WTC11 (cell line): ENCODE measurements at regions not wholly inside any gene's neighbourhood (a gene's known extent, or its start where the extent isn't known, plus 50 kb on each side); places are given as distances from the start of the nearest gene placed in this dataset.

Experiments used
- ATAC-seq: fragments of 200-7000 bp; cut with Tn5 transposase; 2 replicates; pipeline ENCODE4 v1.10.0; 2021; ENCODE audit warnings: mild to moderate bottlenecking, moderate library complexity
- CTCF ChIA-PET: fragments of 300-600 bp; sonication (Branson Sonifier 250); formaldehyde crosslinking; loops from one replicate; lab custom pipeline; 2021; ENCODE audit warnings: antibody characterized with exemption; lab: Charles Lee
- POLR2A ChIA-PET: fragments of 350-600 bp; sonication (Branson Sonifier 250); formaldehyde crosslinking; loops from one replicate; lab custom pipeline; 2021; ENCODE audit warnings: antibody characterized with exemption; lab: Charles Lee
- DNase-seq: peaks from one replicate; pipeline ENCODE4 v3.0.0; 2021; ENCODE audit warnings: low spot score
- H3K27ac Mint-ChIP-seq: 2 replicates; pipeline ENCODE4 v1.8.0; 2021; ENCODE audit warnings: mixed read lengths
- H3K27me3 Mint-ChIP-seq: 2 replicates; pipeline ENCODE4 v1.8.0; 2021; ENCODE audit warnings: low read depth, mild to moderate bottlenecking, moderate library complexity, mixed read lengths
- H3K36me3 Mint-ChIP-seq: 2 replicates; pipeline ENCODE4 v1.8.0; 2021; ENCODE audit warnings: mixed read lengths
- H3K4me1 Mint-ChIP-seq: 2 replicates; pipeline ENCODE4 v1.8.0; 2022; ENCODE audit warnings: mixed read lengths
- H3K4me3 Mint-ChIP-seq: 2 replicates; pipeline ENCODE4 v1.8.0; 2021; ENCODE audit warnings: mild to moderate bottlenecking, moderate library complexity, mixed read lengths
- H3K9me3 Mint-ChIP-seq: 2 replicates; pipeline ENCODE4 v1.8.0; 2021; ENCODE audit warnings: mixed read lengths
- ATF1 ChIP-seq: sonication (generic); formaldehyde crosslinking; IDR thresholded peaks from 2 replicates; pipeline ENCODE4 v1.8.1; 2023; ENCODE audit warnings: mild to moderate bottlenecking, moderate library complexity, missing genetic modification reagents
- ELF4 ChIP-seq: sonication (generic); formaldehyde crosslinking; IDR thresholded peaks from 2 replicates; pipeline ENCODE4 v1.8.1; 2022; ENCODE audit warnings: low read depth, mild to moderate bottlenecking, moderate library complexity, missing genetic modification reagents
- FOXK1 ChIP-seq: sonication (generic); formaldehyde crosslinking; IDR thresholded peaks from 2 replicates; pipeline ENCODE4 v1.8.0; 2022; ENCODE audit warnings: mild to moderate bottlenecking, moderate library complexity, missing genetic modification reagents
- GRHL2 ChIP-seq: fragments of 250-450 bp; sonication (Bioruptor Pico); IDR thresholded peaks from 2 replicates; pipeline ENCODE4 v1.8.0; 2022; ENCODE audit warnings: mild to moderate bottlenecking, moderate library complexity; ENCODE audit not compliant: insufficient replicate concordance, severe bottlenecking
- IRF1 ChIP-seq: sonication (generic); formaldehyde crosslinking; IDR thresholded peaks from 2 replicates; pipeline ENCODE4 v1.8.0; 2023; ENCODE audit warnings: missing genetic modification reagents
- IRF2 ChIP-seq: sonication (generic); formaldehyde crosslinking; IDR thresholded peaks from 2 replicates; pipeline ENCODE4 v1.8.0; 2022; ENCODE audit warnings: low read depth, missing genetic modification reagents, borderline replicate concordance
- KAT7 ChIP-seq: sonication (generic); formaldehyde crosslinking; IDR thresholded peaks from 2 replicates; pipeline ENCODE4 v1.8.1; 2023; ENCODE audit warnings: missing genetic modification reagents, mild to moderate bottlenecking, borderline replicate concordance
- NR3C1 ChIP-seq: sonication (generic); formaldehyde crosslinking; conservative IDR thresholded peaks from 2 replicates; pipeline ENCODE4 v1.8.1; 2023; ENCODE audit warnings: low read depth, mild to moderate bottlenecking, missing genetic modification reagents
- RORB ChIP-seq: fragments of 250-450 bp; sonication (Bioruptor Pico); IDR thresholded peaks from 2 replicates; pipeline ENCODE4 v1.9.0; 2021; ENCODE audit warnings: mild to moderate bottlenecking
- SMAD4 ChIP-seq: sonication (generic); formaldehyde crosslinking; IDR thresholded peaks from 2 replicates; pipeline ENCODE4 v1.8.0; 2022; ENCODE audit warnings: mild to moderate bottlenecking, missing genetic modification reagents
- TEAD1 ChIP-seq: sonication (generic); formaldehyde crosslinking; IDR thresholded peaks from 2 replicates; pipeline ENCODE4 v1.8.0; 2022; ENCODE audit warnings: mild to moderate bottlenecking, missing genetic modification reagents
- TEAD4 ChIP-seq: sonication (generic); formaldehyde crosslinking; IDR thresholded peaks from 2 replicates; pipeline ENCODE4 v1.8.0; 2022; ENCODE audit warnings: mild to moderate bottlenecking, missing genetic modification reagents
- TP53 ChIP-seq: sonication (generic); formaldehyde crosslinking; IDR thresholded peaks from 2 replicates; pipeline ENCODE4 v1.8.1; 2023; ENCODE audit warnings: mild to moderate bottlenecking, missing genetic modification reagents
- USF2 ChIP-seq: sonication (generic); formaldehyde crosslinking; IDR thresholded peaks from 2 replicates; pipeline ENCODE4 v1.8.1; 2023; ENCODE audit warnings: mild to moderate bottlenecking, missing genetic modification reagents, moderate library complexity
- ZNF121 ChIP-seq: sonication (generic); formaldehyde crosslinking; IDR thresholded peaks from 2 replicates; pipeline ENCODE4 v1.8.0; 2023; ENCODE audit warnings: missing genetic modification reagents
- ZNF263 ChIP-seq: sonication (generic); formaldehyde crosslinking; IDR thresholded peaks from 2 replicates; pipeline ENCODE4 v1.8.1; 2022; ENCODE audit warnings: low read depth, mild to moderate bottlenecking, moderate library complexity, missing genetic modification reagents
- ZNF423 ChIP-seq: fragments of 250-450 bp; sonication (Bioruptor Pico); IDR thresholded peaks from 2 replicates; pipeline ENCODE4 v2.1.2; 2022; ENCODE audit warnings: mild to moderate bottlenecking, moderate library complexity
- TF ChIP-seq, protein P1 (sequence below): sonication (generic); formaldehyde crosslinking; IDR thresholded peaks from 2 replicates; pipeline ENCODE4 v1.8.1; 2023; ENCODE audit warnings: mild to moderate bottlenecking, missing genetic modification reagents, moderate library complexity
- TF ChIP-seq, protein P2 (sequence below): fragments of 250-450 bp; sonication (Bioruptor Pico); IDR thresholded peaks from 2 replicates; pipeline ENCODE4 v2.1.2; 2022; ENCODE audit warnings: mild to moderate bottlenecking, moderate library complexity
- TF ChIP-seq, protein P3 (sequence below): sonication (generic); formaldehyde crosslinking; IDR thresholded peaks from 2 replicates; pipeline ENCODE4 v1.8.1; 2023; ENCODE audit warnings: mild to moderate bottlenecking, moderate library complexity, missing genetic modification reagents
- TF ChIP-seq, protein P4 (sequence below): sonication (generic); formaldehyde crosslinking; IDR thresholded peaks from 2 replicates; pipeline ENCODE4 v1.8.1; 2023; ENCODE audit warnings: mild to moderate bottlenecking, missing genetic modification reagents

- H3K4me3 Mint-ChIP-seq = no peak overlapping the region
- DNase-seq (no peak), ATAC-seq (no peak)
- CTCF ChIA-PET = interaction anchor here (1.1 to 2.0 kb wide), 2 partner anchors 24 to 48 kb away, joined by 3 to 11 read pairs; no protein-coding TSS in a partner anchor
- no peak overlapping the region for H3K27ac Mint-ChIP-seq
- no peak for TF ChIP-seq GRHL2 (CRISPR knock-in tag)
- TF ChIP-seq USF2 (CRISPR knock-in tag) = no peak
- TF ChIP-seq ZNF121 (CRISPR knock-in tag) = no peak
- TF ChIP-seq ELF4 (CRISPR knock-in tag) = no peak
- TF ChIP-seq TEAD4 = no peak
- no peak for TF ChIP-seq ZNF423 (CRISPR knock-in tag)
- TF ChIP-seq IRF2 = no peak
- no peak for TF ChIP-seq IRF1
- no peak for TF ChIP-seq ZNF263 (CRISPR knock-in tag)
- TF ChIP-seq, protein P1, sequence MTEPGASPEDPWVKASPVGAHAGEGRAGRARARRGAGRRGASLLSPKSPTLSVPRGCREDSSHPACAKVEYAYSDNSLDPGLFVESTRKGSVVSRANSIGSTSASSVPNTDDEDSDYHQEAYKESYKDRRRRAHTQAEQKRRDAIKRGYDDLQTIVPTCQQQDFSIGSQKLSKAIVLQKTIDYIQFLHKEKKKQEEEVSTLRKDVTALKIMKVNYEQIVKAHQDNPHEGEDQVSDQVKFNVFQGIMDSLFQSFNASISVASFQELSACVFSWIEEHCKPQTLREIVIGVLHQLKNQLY (CRISPR knock-in tag) = no peak
- peaks cover 6% of the 10 kb centered on the region for H3K36me3 Mint-ChIP-seq
- POLR2A ChIA-PET = no interaction called here
- peaks cover 37% of the 10 kb centered on the region for H3K4me1 Mint-ChIP-seq
- H3K27me3 Mint-ChIP-seq = no peaks in the 10 kb centered on the region; the same call in 1 of the 2 replicates
- H3K9me3 Mint-ChIP-seq = peaks cover 18% of the 10 kb centered on the region
These were observed 179.0 kb downstream of the BCAS1 start for GRCh38 chr20:53891306-53891894.

DNA sequence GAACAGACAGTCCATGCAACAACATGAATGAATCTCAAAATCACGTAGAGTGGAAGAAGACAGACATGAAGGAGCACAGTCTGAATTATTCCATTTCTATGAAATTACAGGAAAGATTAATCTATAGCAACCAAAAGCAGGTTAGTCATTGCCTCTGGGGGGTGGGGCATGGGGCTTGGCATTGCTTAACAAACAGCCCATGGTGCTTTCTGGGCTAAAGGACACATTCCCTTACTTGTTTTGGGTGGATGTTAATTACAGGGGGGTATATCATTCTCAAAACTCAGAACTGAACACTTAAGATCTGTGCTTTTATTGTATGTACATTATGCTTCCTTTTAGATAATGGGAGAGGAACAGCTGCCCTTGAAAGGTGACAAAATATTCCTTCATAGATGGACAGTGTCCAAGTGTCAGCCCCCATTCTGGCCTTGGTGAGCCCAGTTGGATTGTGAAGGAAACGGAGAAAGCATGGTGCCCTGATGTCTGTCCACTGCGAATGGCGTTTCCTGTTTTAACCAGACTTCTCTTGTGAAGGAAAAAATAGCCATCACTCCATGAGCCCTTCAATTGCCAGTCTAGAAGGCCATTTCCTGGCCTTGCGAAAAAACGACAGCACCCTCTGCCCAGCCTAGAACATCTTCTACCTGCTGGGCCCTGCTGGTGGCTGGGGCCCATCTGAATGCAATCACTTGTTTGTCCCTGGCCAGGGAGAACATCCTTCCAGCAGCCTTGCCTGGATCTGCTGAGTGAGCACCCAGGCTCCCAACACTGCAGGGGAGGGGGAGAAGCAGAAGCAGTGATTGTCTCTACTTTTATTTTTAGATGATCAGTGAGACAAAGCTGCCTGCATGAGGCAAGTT lies 179.7 kb downstream of the BCAS1 start:
- ChIA-PET CTCF (interaction anchor here (2.0 kb wide), 1 partner anchor 24 kb away, joined by 11 read pairs; no protein-coding TSS in a partner anchor), POLR2A (no interaction called here)
- Mint-ChIP-seq H3K9me3 (peaks cover 18% of the 10 kb centered on the region), H3K27ac (no peak overlapping the region), H3K4me3 (no peak overlapping the region), H3K27me3 (no peaks in the 10 kb centered on the region; the same call in 1 of the 2 replicates), H3K4me1 (peaks cover 44% of the 10 kb centered on the region), H3K36me3 (peaks cover 6% of the 10 kb centered on the region)
- TF ChIP-seq RORB (CRISPR knock-in tag) (no peak), SMAD4 (CRISPR knock-in tag) (no peak), ZNF423 (CRISPR knock-in tag) (no peak), TP53 (CRISPR knock-in tag) (no peak), KAT7 (CRISPR knock-in tag) (no peak), TEAD1 (no peak), ATF1 (CRISPR knock-in tag) (no peak), NR3C1 (CRISPR knock-in tag) (no peak), FOXK1 (CRISPR knock-in tag) (no peak)
- TF ChIP-seq, protein P2, sequence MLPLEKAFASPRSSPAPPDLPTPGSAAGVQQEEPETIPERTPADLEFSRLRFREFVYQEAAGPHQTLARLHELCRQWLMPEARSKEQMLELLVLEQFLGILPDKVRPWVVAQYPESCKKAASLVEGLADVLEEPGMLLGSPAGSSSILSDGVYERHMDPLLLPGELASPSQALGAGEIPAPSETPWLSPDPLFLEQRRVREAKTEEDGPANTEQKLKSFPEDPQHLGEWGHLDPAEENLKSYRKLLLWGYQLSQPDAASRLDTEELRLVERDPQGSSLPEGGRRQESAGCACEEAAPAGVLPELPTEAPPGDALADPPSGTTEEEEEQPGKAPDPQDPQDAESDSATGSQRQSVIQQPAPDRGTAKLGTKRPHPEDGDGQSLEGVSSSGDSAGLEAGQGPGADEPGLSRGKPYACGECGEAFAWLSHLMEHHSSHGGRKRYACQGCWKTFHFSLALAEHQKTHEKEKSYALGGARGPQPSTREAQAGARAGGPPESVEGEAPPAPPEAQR = no peak
- TF ChIP-seq, protein P3, sequence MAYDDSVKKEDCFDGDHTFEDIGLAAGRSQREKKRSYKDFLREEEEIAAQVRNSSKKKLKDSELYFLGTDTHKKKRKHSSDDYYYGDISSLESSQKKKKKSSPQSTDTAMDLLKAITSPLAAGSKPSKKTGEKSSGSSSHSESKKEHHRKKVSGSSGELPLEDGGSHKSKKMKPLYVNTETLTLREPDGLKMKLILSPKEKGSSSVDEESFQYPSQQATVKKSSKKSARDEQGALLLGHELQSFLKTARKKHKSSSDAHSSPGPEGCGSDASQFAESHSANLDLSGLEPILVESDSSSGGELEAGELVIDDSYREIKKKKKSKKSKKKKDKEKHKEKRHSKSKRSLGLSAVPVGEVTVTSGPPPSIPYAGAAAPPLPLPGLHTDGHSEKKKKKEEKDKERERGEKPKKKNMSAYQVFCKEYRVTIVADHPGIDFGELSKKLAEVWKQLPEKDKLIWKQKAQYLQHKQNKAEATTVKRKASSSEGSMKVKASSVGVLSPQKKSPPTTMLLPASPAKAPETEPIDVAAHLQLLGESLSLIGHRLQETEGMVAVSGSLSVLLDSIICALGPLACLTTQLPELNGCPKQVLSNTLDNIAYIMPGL (CRISPR knock-in tag) = no peak
- TF ChIP-seq, protein P4, sequence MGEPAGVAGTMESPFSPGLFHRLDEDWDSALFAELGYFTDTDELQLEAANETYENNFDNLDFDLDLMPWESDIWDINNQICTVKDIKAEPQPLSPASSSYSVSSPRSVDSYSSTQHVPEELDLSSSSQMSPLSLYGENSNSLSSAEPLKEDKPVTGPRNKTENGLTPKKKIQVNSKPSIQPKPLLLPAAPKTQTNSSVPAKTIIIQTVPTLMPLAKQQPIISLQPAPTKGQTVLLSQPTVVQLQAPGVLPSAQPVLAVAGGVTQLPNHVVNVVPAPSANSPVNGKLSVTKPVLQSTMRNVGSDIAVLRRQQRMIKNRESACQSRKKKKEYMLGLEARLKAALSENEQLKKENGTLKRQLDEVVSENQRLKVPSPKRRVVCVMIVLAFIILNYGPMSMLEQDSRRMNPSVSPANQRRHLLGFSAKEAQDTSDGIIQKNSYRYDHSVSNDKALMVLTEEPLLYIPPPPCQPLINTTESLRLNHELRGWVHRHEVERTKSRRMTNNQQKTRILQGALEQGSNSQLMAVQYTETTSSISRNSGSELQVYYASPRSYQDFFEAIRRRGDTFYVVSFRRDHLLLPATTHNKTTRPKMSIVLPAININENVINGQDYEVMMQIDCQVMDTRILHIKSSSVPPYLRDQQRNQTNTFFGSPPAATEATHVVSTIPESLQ (CRISPR knock-in tag) = no peak
- no peak for ATAC-seq
- DNase-seq = no peak
